Uterus (tissue), 2 donors: ENCODE measurements at regions not wholly inside any gene's neighbourhood (a gene's known extent, or its start where the extent isn't known, plus 50 kb on each side); places are given as distances from the start of the nearest gene placed in this dataset.

ENCODE experiments used
- POLR2A ChIP-seq, 2 donors: fragments of 450-650 bp; IDR thresholded peaks; one replicate each; pipeline ENCODE4 v1.6.1; 2016; ENCODE audit warnings: antibody characterized with exemption in 2 of 2, mild to moderate bottlenecking in 1 of 2, moderate library complexity in 1 of 2
- TF ChIP-seq, protein P1 (sequence below), 4 experiments: fragments of 200-600 bp in 2 of 4; fragments of 450-650 bp in 2 of 4; sonication (generic) in 2 of 4; IDR thresholded peaks; one replicate each; pipeline ENCODE4 v1.5.1; 2016 to 2019; ENCODE audit warnings: antibody characterized with exemption in 4 of 4, mild to moderate bottlenecking in 2 of 4, moderate library complexity in 1 of 4

DNA sequence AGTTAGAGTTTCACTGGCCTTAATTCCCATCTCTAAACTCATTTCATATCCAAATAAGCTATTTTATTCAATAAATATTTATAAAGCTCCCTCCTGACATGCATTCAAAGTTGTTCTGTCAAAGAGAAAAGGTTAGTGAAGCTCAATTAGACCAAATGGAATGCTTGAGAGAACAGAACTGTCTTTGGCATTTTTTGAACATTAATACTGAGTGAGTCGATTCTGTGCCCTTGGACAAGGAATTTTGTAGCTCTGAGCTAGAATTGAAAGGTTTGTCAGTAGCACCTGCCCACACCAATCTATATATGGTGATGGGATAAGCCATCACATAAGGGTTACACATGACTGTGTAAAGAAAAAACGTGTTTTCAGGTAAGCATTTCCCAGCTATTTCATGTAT, 631.2 kb upstream of the CCNG1 start:
- TF ChIP-seq, protein P1, sequence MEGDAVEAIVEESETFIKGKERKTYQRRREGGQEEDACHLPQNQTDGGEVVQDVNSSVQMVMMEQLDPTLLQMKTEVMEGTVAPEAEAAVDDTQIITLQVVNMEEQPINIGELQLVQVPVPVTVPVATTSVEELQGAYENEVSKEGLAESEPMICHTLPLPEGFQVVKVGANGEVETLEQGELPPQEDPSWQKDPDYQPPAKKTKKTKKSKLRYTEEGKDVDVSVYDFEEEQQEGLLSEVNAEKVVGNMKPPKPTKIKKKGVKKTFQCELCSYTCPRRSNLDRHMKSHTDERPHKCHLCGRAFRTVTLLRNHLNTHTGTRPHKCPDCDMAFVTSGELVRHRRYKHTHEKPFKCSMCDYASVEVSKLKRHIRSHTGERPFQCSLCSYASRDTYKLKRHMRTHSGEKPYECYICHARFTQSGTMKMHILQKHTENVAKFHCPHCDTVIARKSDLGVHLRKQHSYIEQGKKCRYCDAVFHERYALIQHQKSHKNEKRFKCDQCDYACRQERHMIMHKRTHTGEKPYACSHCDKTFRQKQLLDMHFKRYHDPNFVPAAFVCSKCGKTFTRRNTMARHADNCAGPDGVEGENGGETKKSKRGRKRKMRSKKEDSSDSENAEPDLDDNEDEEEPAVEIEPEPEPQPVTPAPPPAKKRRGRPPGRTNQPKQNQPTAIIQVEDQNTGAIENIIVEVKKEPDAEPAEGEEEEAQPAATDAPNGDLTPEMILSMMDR (IDR thresholded peaks at IDR 0.05), result no peak
- no peak for TF ChIP-seq POLR2A (IDR thresholded peaks at IDR 0.05)
